ENCODE measurements at regions not wholly inside any gene's neighbourhood (a gene's known extent, or its start where the extent isn't known, plus 50 kb on each side); places are given as distances from the start of the nearest gene placed in this dataset.

DNA sequence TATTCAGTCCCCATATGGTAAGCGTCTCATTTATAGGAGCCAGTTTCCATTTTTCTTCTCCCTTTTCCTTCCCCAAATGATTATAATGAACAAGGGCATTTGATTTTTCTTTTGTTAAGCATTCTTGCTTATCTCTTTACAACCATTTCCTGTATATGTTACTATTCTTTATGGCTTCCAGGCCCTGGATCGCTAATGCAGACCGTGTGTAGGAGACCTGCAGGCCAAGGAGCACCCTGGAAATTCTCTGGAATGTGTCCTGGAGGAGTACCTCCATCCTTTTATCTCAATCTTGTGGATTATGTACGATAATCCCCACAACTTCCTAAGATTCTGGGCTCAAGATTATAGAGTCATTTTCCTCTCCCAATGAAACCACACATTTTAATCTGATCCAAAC is 439.6 kb upstream of the MMADHC start:
- Histone ChIP-seq H3K27ac (no peak overlapping the region), H3K4me1 (peaks cover 0 to 7% (median 0%) of the 10 kb centered on the region in 6 donors), H3K9me3 (no peaks in the 10 kb centered on the region), H3K27me3 (replicated peaks in 1 of 7) (no peaks in the 10 kb centered on the region), H3K4me3 (no peak overlapping the region), H3K36me3 (no peaks in the 10 kb centered on the region)
- TF ChIP-seq POLR2AphosphoS5 (IDR thresholded peaks at IDR 0.05) (no peak), POLR2A (IDR thresholded peaks at IDR 0.05) (no peak)
- TF ChIP-seq, protein P1, sequence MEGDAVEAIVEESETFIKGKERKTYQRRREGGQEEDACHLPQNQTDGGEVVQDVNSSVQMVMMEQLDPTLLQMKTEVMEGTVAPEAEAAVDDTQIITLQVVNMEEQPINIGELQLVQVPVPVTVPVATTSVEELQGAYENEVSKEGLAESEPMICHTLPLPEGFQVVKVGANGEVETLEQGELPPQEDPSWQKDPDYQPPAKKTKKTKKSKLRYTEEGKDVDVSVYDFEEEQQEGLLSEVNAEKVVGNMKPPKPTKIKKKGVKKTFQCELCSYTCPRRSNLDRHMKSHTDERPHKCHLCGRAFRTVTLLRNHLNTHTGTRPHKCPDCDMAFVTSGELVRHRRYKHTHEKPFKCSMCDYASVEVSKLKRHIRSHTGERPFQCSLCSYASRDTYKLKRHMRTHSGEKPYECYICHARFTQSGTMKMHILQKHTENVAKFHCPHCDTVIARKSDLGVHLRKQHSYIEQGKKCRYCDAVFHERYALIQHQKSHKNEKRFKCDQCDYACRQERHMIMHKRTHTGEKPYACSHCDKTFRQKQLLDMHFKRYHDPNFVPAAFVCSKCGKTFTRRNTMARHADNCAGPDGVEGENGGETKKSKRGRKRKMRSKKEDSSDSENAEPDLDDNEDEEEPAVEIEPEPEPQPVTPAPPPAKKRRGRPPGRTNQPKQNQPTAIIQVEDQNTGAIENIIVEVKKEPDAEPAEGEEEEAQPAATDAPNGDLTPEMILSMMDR (IDR thresholded peaks at IDR 0.05 in 8 of 11, conservative IDR thresholded peaks at IDR 0.05 in 3 of 11), result no peak
- no peak for DNase-seq
- 10 to 28% (median 12%) methylated on average over 4 of the region's 4 CpGs for WGBS, 5 donors
- intact Hi-C loops (cut with DNase I; ENCODE audit: low total_unique reads), result no loop called here

DNA sequence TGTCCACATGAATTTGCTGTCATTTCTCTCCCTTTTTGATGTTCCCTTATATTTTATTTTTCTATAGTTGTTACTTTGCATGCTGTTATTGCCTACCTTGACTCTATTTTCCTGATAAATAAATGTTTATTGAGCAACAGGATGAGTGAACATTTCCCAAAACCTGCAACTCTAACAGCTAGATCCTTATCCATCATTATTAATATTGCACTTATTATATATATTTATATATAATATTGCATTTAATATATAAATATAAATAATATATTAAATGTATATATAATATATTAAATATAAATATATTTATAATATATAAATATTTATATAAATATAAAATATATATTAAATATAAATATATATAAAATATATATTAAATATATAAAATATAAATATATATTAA is 436.1 kb upstream of the MMADHC start:
- Histone ChIP-seq H3K36me3 (no peaks in the 10 kb centered on the region), H3K4me1 (no peaks in the 10 kb centered on the region), H3K4me3 (no peak overlapping the region), H3K27me3 (replicated peaks in 1 of 7) (no peaks in the 10 kb centered on the region), H3K9me3 (no peaks in the 10 kb centered on the region), H3K27ac (no peak overlapping the region)
- DNase-seq, result no peak
- intact Hi-C loops (cut with DNase I; ENCODE audit: low total_unique reads), result no loop called here
- TF ChIP-seq POLR2A (IDR thresholded peaks at IDR 0.05) (no peak), POLR2AphosphoS5 (IDR thresholded peaks at IDR 0.05) (no peak)
- TF ChIP-seq, protein P1 (IDR thresholded peaks at IDR 0.05 in 8 of 11, conservative IDR thresholded peaks at IDR 0.05 in 3 of 11), result no peak

DNA sequence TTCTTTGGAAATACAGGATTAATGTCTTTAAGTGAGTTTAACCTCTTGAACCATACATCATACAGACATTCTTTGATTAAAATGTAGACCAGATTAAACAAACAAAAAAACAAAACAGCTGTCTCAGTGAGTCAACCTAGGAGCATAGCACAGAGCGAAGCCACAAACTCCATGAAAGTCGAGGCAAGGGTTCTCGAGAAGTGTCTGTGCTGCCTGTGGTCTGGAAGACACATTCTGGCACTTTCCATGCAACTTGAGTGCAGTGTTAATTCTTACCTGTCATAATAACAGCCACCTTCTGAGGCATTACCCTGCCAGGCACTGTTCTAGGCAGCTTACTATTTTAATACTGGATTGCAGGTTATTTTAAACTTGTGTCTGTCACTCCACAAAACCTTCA is 435.5 kb upstream of the MMADHC start:
- DNase-seq, result no peak
- no peak overlapping the region for H3K27ac ChIP-seq
- no peaks in the 10 kb centered on the region for H3K4me1 ChIP-seq
- H3K36me3 ChIP-seq, result no peaks in the 10 kb centered on the region
- TF ChIP-seq, protein P1 (IDR thresholded peaks at IDR 0.05 in 8 of 11, conservative IDR thresholded peaks at IDR 0.05 in 3 of 11), result no peak
- TF ChIP-seq POLR2AphosphoS5 (IDR thresholded peaks at IDR 0.05) (no peak), POLR2A (IDR thresholded peaks at IDR 0.05) (no peak)
- intact Hi-C loops (cut with DNase I; ENCODE audit: low total_unique reads), result no loop called here
- no peak overlapping the region for H3K4me3 ChIP-seq
- no peaks in the 10 kb centered on the region for H3K27me3 ChIP-seq (replicated peaks in 1 of 7)
- WGBS, 5 donors, result 83 to 95% (median 91%) methylated on average over 3 of the region's 3 CpGs
- no peaks in the 10 kb centered on the region for H3K9me3 ChIP-seq

DNA sequence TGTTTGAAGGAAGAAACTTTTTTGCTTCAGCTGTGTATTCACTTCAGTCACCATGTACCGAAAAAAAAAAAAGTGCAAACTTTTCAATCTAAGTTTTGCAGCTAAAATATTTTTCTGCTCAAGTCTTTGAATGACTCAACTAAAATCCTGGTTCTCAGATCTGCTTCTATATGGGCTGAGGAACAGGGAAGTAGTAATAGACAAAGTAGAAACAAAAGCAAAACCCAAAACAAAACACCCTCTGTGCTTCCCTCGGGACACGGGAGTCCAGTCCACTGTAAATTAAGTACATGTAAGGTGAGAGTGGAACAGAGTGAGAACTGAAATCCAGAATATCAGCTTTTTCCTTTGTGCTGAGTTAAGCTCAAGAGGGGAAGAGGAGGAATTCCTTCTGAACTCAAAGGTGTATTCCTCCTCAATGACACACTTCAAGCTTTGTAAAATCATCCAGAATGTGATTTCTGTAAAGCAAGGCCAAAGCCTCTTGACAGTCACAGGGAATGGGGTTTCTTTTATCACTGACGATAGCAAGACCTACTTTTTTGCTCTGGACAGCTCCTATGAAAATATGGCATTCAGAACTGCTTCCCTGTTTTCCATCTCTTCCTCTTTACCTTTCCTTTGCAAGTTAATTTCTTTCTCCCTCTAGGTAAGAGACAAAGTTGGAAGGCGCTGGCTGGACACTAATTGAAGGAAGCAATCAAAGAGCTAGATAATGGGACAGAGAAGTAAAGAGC is 433.5 kb upstream of the MMADHC start:
- WGBS, 5 donors, result 56 to 89% (median 73%) methylated on average over 5 of the region's 5 CpGs
- H3K27ac ChIP-seq, result peak overlapping the region in 1 of 8 donors; percentile 3
- H3K4me3 ChIP-seq, result no peak overlapping the region
- intact Hi-C loops (cut with DNase I; ENCODE audit: low total_unique reads), result no loop called here
- no peak for DNase-seq
- H3K4me1 ChIP-seq, result no peaks in the 10 kb centered on the region
- no peak for TF ChIP-seq POLR2AphosphoS5 (IDR thresholded peaks at IDR 0.05)
- no peak for TF ChIP-seq POLR2A (IDR thresholded peaks at IDR 0.05)
- TF ChIP-seq, protein P1 (IDR thresholded peaks at IDR 0.05 in 8 of 11, conservative IDR thresholded peaks at IDR 0.05 in 3 of 11), result no peak
- no peaks in the 10 kb centered on the region for H3K27me3 ChIP-seq (replicated peaks in 1 of 7)
- H3K9me3 ChIP-seq, result peaks cover 0 to 7% (median 0%) of the 10 kb centered on the region in 8 donors
- no peaks in the 10 kb centered on the region for H3K36me3 ChIP-seq

All from spleen (tissue), 11 donors.